Neural progenitor cell (in vitro differentiated cells): ENCODE measurements at regions not wholly inside any gene's neighbourhood (a gene's known extent, or its start where the extent isn't known, plus 50 kb on each side); places are given as distances from the start of the nearest gene placed in this dataset.
A peak's percentile ranks its signal among the peaks of the same experiment; 100 is the strongest.

Source experiments
- DNase-seq: peaks from one replicate; pipeline ENCODE4 v3.0.0-alpha.2; 2016; ENCODE audit warnings: low spot score
- H2AFZ ChIP-seq: fragments of 200-600 bp; sonication (generic); replicated peaks from 2 replicates; pipeline ENCODE4 v1.6.1; 2016; ENCODE audit warnings: antibody characterized with exemption
- H3F3A ChIP-seq: fragments of 200-600 bp; sonication (generic); 2 replicates; pipeline ENCODE4 v1.6.1; 2016; ENCODE audit warnings: antibody characterized with exemption, low read depth
- H3K27ac ChIP-seq: fragments of 200-600 bp; sonication (generic); 2 replicates; pipeline ENCODE4 v1.5.1; 2016; ENCODE audit warnings: mild to moderate bottlenecking
- H3K27me3 ChIP-seq: fragments of 200-600 bp; sonication (generic); 2 replicates; pipeline ENCODE4 v1.6.1; 2016; ENCODE audit warnings: mild to moderate bottlenecking, moderate library complexity
- H3K36me3 ChIP-seq: fragments of 200-600 bp; sonication (generic); 2 replicates; pipeline ENCODE4 v1.5.1; 2016
- H3K4me1 ChIP-seq: fragments of 200-600 bp; sonication (generic); 2 replicates; pipeline ENCODE4 v1.6.1; 2016; ENCODE audit warnings: mixed run types
- H3K4me2 ChIP-seq: fragments of 200-600 bp; sonication (generic); 2 replicates; pipeline ENCODE4 v1.6.1; 2016
- H3K4me3 ChIP-seq: fragments of 200-600 bp; sonication (generic); 2 replicates; pipeline ENCODE4 v1.5.1; 2016
- H3K79me2 ChIP-seq: fragments of 200-600 bp; sonication (generic); 2 replicates; pipeline ENCODE4 v1.6.1; 2016; ENCODE audit warnings: low read depth
- H3K9ac ChIP-seq: fragments of 200-600 bp; sonication (generic); 2 replicates; pipeline ENCODE4 v1.6.1; 2016
- H3K9me3 ChIP-seq: fragments of 200-600 bp; sonication (generic); 2 replicates; pipeline ENCODE4 v1.5.1; 2016; ENCODE audit warnings: low read depth
- H4K20me1 ChIP-seq: fragments of 200-600 bp; sonication (generic); 2 replicates; pipeline ENCODE4 v1.6.1; 2016; ENCODE audit warnings: low read depth
- H3K27ac Mint-ChIP-seq: 3 replicates; pipeline ENCODE4 v1.8.0; 2021; ENCODE audit warnings: mixed read lengths
- H3K27me3 Mint-ChIP-seq: 2 replicates; pipeline ENCODE4 v1.8.0; 2022; ENCODE audit warnings: low read depth, mild to moderate bottlenecking, inconsistent platforms, moderate library complexity, mixed read lengths; ENCODE audit not compliant: insufficient read depth
- H3K36me3 Mint-ChIP-seq: 3 replicates; pipeline ENCODE4 v1.8.0; 2021; ENCODE audit warnings: mixed read lengths
- H3K4me1 Mint-ChIP-seq: 3 replicates; pipeline ENCODE4 v1.8.0; 2021; ENCODE audit warnings: mixed read lengths
- H3K4me3 Mint-ChIP-seq: 3 replicates; pipeline ENCODE4 v1.8.0; 2021; ENCODE audit warnings: mild to moderate bottlenecking, moderate library complexity, mixed read lengths
- H3K9me3 Mint-ChIP-seq: 3 replicates; pipeline ENCODE4 v1.8.0; 2020; ENCODE audit warnings: mixed read lengths
- EZH2 ChIP-seq: fragments of 200-600 bp; sonication (generic); IDR thresholded peaks from 2 replicates; pipeline ENCODE4 v1.6.1; 2017; ENCODE audit warnings: antibody characterized with exemption, mild to moderate bottlenecking, moderate library complexity
- EZH2phosphoT487 ChIP-seq: fragments of 200-600 bp; sonication (generic); IDR thresholded peaks from 2 replicates; pipeline ENCODE4 v1.6.1; 2017; ENCODE audit warnings: antibody characterized with exemption
- TF ChIP-seq, protein P1 (sequence below): fragments of 200-600 bp; sonication (generic); IDR thresholded peaks from 2 replicates; pipeline ENCODE4 v1.5.1; 2017; ENCODE audit warnings: antibody characterized with exemption, mild to moderate bottlenecking

GRCh38 chr2:52518678-52519077 is 1248.9 kb upstream of the CHAC2 start:
- H3K27me3 Mint-ChIP-seq = no peaks in the 10 kb centered on the region
- H3K4me3 Mint-ChIP-seq = no peak overlapping the region
- Histone ChIP-seq H3K27ac (no peak overlapping the region), H2AFZ (no peak overlapping the region), H3F3A (peaks cover 6% of the 10 kb centered on the region), H3K79me2 (no peaks in the 10 kb centered on the region), H3K9me3 (no peaks in the 10 kb centered on the region), H3K4me3 (no peak overlapping the region), H3K4me1 (peaks cover 25% of the 10 kb centered on the region), H4K20me1 (no peaks in the 10 kb centered on the region), H3K27me3 (no peaks in the 10 kb centered on the region), H3K9ac (no peak overlapping the region), H3K4me2 (no peak overlapping the region), H3K36me3 (peaks cover 2% of the 10 kb centered on the region)
- H3K36me3 Mint-ChIP-seq = no peaks in the 10 kb centered on the region
- TF ChIP-seq, protein P1, sequence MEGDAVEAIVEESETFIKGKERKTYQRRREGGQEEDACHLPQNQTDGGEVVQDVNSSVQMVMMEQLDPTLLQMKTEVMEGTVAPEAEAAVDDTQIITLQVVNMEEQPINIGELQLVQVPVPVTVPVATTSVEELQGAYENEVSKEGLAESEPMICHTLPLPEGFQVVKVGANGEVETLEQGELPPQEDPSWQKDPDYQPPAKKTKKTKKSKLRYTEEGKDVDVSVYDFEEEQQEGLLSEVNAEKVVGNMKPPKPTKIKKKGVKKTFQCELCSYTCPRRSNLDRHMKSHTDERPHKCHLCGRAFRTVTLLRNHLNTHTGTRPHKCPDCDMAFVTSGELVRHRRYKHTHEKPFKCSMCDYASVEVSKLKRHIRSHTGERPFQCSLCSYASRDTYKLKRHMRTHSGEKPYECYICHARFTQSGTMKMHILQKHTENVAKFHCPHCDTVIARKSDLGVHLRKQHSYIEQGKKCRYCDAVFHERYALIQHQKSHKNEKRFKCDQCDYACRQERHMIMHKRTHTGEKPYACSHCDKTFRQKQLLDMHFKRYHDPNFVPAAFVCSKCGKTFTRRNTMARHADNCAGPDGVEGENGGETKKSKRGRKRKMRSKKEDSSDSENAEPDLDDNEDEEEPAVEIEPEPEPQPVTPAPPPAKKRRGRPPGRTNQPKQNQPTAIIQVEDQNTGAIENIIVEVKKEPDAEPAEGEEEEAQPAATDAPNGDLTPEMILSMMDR = no peak
- no peak for TF ChIP-seq EZH2phosphoT487
- no peak overlapping the region for H3K27ac Mint-ChIP-seq
- no peaks in the 10 kb centered on the region for H3K9me3 Mint-ChIP-seq
- peaks cover 2% of the 10 kb centered on the region for H3K4me1 Mint-ChIP-seq
- no peak for DNase-seq

DNA sequence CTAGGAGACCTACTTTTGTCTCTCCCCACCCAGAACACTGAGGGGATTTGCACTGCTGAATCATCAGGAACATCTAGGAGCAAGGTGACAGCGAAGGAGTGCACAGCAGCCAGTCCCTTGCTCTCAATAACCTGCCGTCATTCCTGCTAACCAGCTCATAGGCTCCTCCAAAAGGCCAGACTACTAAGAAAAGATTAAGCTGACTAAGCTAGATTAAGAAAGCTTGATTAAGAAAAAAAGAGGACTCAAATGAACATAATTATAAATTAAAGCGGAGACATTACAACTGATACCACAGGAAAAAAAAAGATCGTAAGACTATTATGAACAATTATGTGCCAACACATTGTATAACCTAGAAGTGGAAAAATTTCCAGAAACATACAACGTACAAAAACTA is 1254.8 kb upstream of the CHAC2 start:
- Mint-ChIP-seq H3K27ac (no peak overlapping the region), H3K36me3 (no peaks in the 10 kb centered on the region), H3K4me1 (no peaks in the 10 kb centered on the region), H3K4me3 (no peak overlapping the region), H3K27me3 (no peaks in the 10 kb centered on the region), H3K9me3 (no peaks in the 10 kb centered on the region)
- Histone ChIP-seq H3K9ac (no peak overlapping the region), H3K4me1 (no peaks in the 10 kb centered on the region), H3K36me3 (peaks cover 2% of the 10 kb centered on the region), H3K79me2 (no peaks in the 10 kb centered on the region), H3K27me3 (no peaks in the 10 kb centered on the region), H2AFZ (peak overlapping the region; percentile 48), H3F3A (no peaks in the 10 kb centered on the region), H3K27ac (no peak overlapping the region), H3K9me3 (no peaks in the 10 kb centered on the region), H4K20me1 (no peaks in the 10 kb centered on the region), H3K4me3 (no peak overlapping the region), H3K4me2 (no peak overlapping the region)
- no peak for DNase-seq
- TF ChIP-seq EZH2phosphoT487 = no peak
- TF ChIP-seq, protein P1 = no peak
- TF ChIP-seq EZH2 = no peak

- H3K27me3 ChIP-seq = no peaks in the 10 kb centered on the region
- no peak overlapping the region for H3K9ac ChIP-seq
- H3K4me1 Mint-ChIP-seq = no peaks in the 10 kb centered on the region
- no peak overlapping the region for H3K4me3 ChIP-seq
- no peaks in the 10 kb centered on the region for H3F3A ChIP-seq
- H3K4me1 ChIP-seq = no peaks in the 10 kb centered on the region
- H3K9me3 Mint-ChIP-seq = no peaks in the 10 kb centered on the region
- peaks cover 2% of the 10 kb centered on the region for H3K36me3 ChIP-seq
- no peak overlapping the region for H3K27ac ChIP-seq
- TF ChIP-seq, protein P1 = no peak
- H3K79me2 ChIP-seq = no peaks in the 10 kb centered on the region
- no peaks in the 10 kb centered on the region for H4K20me1 ChIP-seq
- no peak overlapping the region for H3K27ac Mint-ChIP-seq
- H3K27me3 Mint-ChIP-seq = peaks cover 2% of the 10 kb centered on the region
- DNase-seq = no peak
- no peaks in the 10 kb centered on the region for H3K9me3 ChIP-seq
- no peak overlapping the region for H2AFZ ChIP-seq
- H3K36me3 Mint-ChIP-seq = no peaks in the 10 kb centered on the region
- no peak overlapping the region for H3K4me2 ChIP-seq
- no peak overlapping the region for H3K4me3 Mint-ChIP-seq
Measured at GRCh38 chr2:52510432-52510831, 1257.2 kb upstream of the CHAC2 start.

DNA sequence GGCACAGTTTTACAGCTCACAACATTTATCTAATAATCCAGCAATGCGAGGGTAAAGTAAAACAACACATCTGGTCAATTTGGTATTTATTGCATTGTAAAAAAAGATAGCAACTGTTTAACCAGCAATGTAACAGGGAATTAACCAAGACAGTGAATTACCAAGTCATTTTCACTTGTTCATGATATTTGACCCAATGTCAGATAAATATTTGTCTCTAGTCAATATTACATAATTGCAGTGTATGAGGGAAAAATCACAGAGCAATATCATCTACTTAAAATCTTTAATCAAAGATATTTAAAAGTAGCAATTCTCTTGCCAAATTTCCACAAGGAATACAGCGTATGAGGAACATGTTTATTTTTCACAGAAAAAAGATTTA is 1265.1 kb upstream of the CHAC2 start:
- peaks cover 2% of the 10 kb centered on the region for H3K27me3 Mint-ChIP-seq
- Histone ChIP-seq H3F3A (no peaks in the 10 kb centered on the region), H3K79me2 (no peaks in the 10 kb centered on the region), H3K4me2 (no peak overlapping the region), H3K27ac (no peak overlapping the region), H2AFZ (no peak overlapping the region), H3K4me3 (no peak overlapping the region), H3K9me3 (no peaks in the 10 kb centered on the region), H3K27me3 (no peaks in the 10 kb centered on the region), H3K4me1 (no peaks in the 10 kb centered on the region), H3K36me3 (no peaks in the 10 kb centered on the region), H4K20me1 (no peaks in the 10 kb centered on the region), H3K9ac (no peak overlapping the region)
- H3K4me1 Mint-ChIP-seq = no peaks in the 10 kb centered on the region
- peaks cover 5% of the 10 kb centered on the region for H3K9me3 Mint-ChIP-seq
- no peaks in the 10 kb centered on the region for H3K36me3 Mint-ChIP-seq
- TF ChIP-seq EZH2phosphoT487 = no peak
- TF ChIP-seq EZH2 = no peak
- TF ChIP-seq, protein P1 = no peak
- no peak for DNase-seq
- H3K4me3 Mint-ChIP-seq = no peak overlapping the region
- H3K27ac Mint-ChIP-seq = no peak overlapping the region
